IMR-90 (cell line): ENCODE measurements at regions not wholly inside any gene's neighbourhood (a gene's known extent, or its start where the extent isn't known, plus 50 kb on each side); places are given as distances from the start of the nearest gene placed in this dataset.

Experiments used
- ATAC-seq: fragments of 200-7000 bp; cut with Tn5 transposase; 2 replicates; pipeline ENCODE4 v1.9.1; 2020; ENCODE audit warnings: low read depth, mild to moderate bottlenecking, moderate library complexity
- BruUV-seq: library from RNA; stranded (reverse); fragments of 400-500 nt; replicated peaks from 2 replicates; lab custom pipeline; 2021; lab: Mats Ljungman, UMichigan
- CTCF ChIA-PET: fragments of 300-600 bp; formaldehyde crosslinking; extraction: SDS; loops from one replicate; lab custom pipeline; 2021; ENCODE audit warnings: antibody characterized with exemption; lab: Yijun Ruan, JAX
- POLR2A ChIA-PET: fragments of 300-600 bp; sonication (Branson Sonifier 250); formaldehyde crosslinking; loops from one replicate; lab custom pipeline; 2022; ENCODE audit warnings: antibody characterized with exemption; ENCODE audit not compliant: unreplicated experiment; lab: Charles Lee
- DNase-seq: peaks from one replicate; pipeline ENCODE4 v3.0.0; 2013
- H2AFZ ChIP-seq: replicated peaks from 2 replicates; pipeline ENCODE3; 2013; ENCODE audit warnings: low read length, mild to moderate bottlenecking; ENCODE audit not compliant: poor library complexity
- H2AK5ac ChIP-seq: 2 replicates; pipeline ENCODE4 v1.6.1; 2013; ENCODE audit warnings: low read depth, low read length, inconsistent platforms
- H2AK9ac ChIP-seq: replicated peaks from 2 replicates; pipeline ENCODE3; 2013; ENCODE audit warnings: mild to moderate bottlenecking, low read depth, low read length, moderate library complexity; ENCODE audit not compliant: poor library complexity
- H2BK120ac ChIP-seq: 2 replicates; pipeline ENCODE4 v1.6.1; 2013; ENCODE audit warnings: low read depth, low read length, inconsistent platforms
- H2BK15ac ChIP-seq: 3 replicates; pipeline ENCODE4 v1.6.1; 2013; ENCODE audit warnings: low read depth, low read length, inconsistent platforms
- H2BK20ac ChIP-seq: 2 replicates; pipeline ENCODE4 v1.6.1; 2013; ENCODE audit warnings: low read depth, mild to moderate bottlenecking, inconsistent platforms, low read length, moderate library complexity
- H2BK5ac ChIP-seq: 2 replicates; pipeline ENCODE4 v1.6.1; 2013; ENCODE audit warnings: mild to moderate bottlenecking, low read depth, low read length, inconsistent platforms; ENCODE audit not compliant: poor library complexity, severe bottlenecking
- H3K14ac ChIP-seq: replicated peaks from 2 replicates; pipeline ENCODE4 v1.6.1; 2013; ENCODE audit warnings: low read depth, low read length, inconsistent platforms
- H3K18ac ChIP-seq: 2 replicates; pipeline ENCODE4 v1.6.1; 2013; ENCODE audit warnings: low read depth, low read length, control low read depth
- H3K23ac ChIP-seq: 2 replicates; pipeline ENCODE4 v1.6.1; 2013; ENCODE audit warnings: low read depth, low read length, inconsistent platforms
- H3K27ac ChIP-seq: 2 replicates; pipeline ENCODE4 v1.5.1; 2013; ENCODE audit warnings: mild to moderate bottlenecking, control low read depth, low read length; ENCODE audit not compliant: insufficient read depth
- H3K27me3 ChIP-seq: 2 replicates; pipeline ENCODE4 v1.6.1; 2013; ENCODE audit warnings: low read length; ENCODE audit not compliant: control insufficient read depth, insufficient read depth
- H3K36me3 ChIP-seq: 2 replicates; pipeline ENCODE4 v1.6.1; 2013; ENCODE audit warnings: low read length, mixed read lengths; ENCODE audit not compliant: control insufficient read depth, insufficient read depth
- H3K4ac ChIP-seq: 2 replicates; pipeline ENCODE4 v1.6.1; 2013; ENCODE audit warnings: low read depth, low read length, inconsistent platforms
- H3K4me1 ChIP-seq: 2 replicates; pipeline ENCODE4 v1.6.1; 2013; ENCODE audit warnings: low read length, mixed read lengths; ENCODE audit not compliant: control insufficient read depth, insufficient read depth
- H3K4me2 ChIP-seq: 2 replicates; pipeline ENCODE4 v1.6.1; 2013; ENCODE audit warnings: low read depth, mild to moderate bottlenecking, control low read depth, low read length, moderate library complexity
- H3K4me3 ChIP-seq: 2 replicates; pipeline ENCODE4 v1.5.1; 2013; ENCODE audit warnings: low read depth, mild to moderate bottlenecking, control low read depth, low read length, moderate library complexity; ENCODE audit not compliant: insufficient read depth
- H3K56ac ChIP-seq: 2 replicates; pipeline ENCODE4 v1.6.1; 2013; ENCODE audit warnings: low read length, inconsistent platforms; ENCODE audit not compliant: insufficient read depth; ENCODE audit errors: extremely low read depth
- H3K79me1 ChIP-seq, 2 experiments: 2 replicates each; pipeline ENCODE4 v1.6.1; 2013; ENCODE audit warnings: low read length in 2 of 2, inconsistent platforms in 1 of 2, low read depth in 1 of 2
- H3K9ac ChIP-seq: 2 replicates; pipeline ENCODE4 v1.6.1; 2013; ENCODE audit warnings: low read depth, low read length, control low read depth
- H3K9me1 ChIP-seq: 2 replicates; pipeline ENCODE4 v1.6.1; 2013; ENCODE audit warnings: low read length, inconsistent platforms; ENCODE audit not compliant: insufficient read depth
- H3K9me3 ChIP-seq: 2 replicates; pipeline ENCODE4 v1.6.1; 2013; ENCODE audit warnings: low read length; ENCODE audit not compliant: control insufficient read depth, insufficient read depth
- H4K20me1 ChIP-seq: 2 replicates; pipeline ENCODE4 v1.6.1; 2013; ENCODE audit warnings: low read length, inconsistent platforms; ENCODE audit not compliant: insufficient read depth
- H4K5ac ChIP-seq: 2 replicates; pipeline ENCODE4 v1.6.1; 2013; ENCODE audit warnings: mild to moderate bottlenecking, low read depth, low read length, control low read depth
- H4K8ac ChIP-seq, 2 experiments: 2 replicates each; pipeline ENCODE4 v1.6.1; 2013; ENCODE audit warnings: low read depth in 2 of 2, low read length in 2 of 2, control low read depth in 1 of 2, inconsistent platforms in 1 of 2
- H4K91ac ChIP-seq: 2 replicates; pipeline ENCODE4 v1.6.1; 2013; ENCODE audit warnings: low read depth, low read length, inconsistent platforms; ENCODE audit not compliant: insufficient read depth
- BHLHE40 ChIP-seq: fragments of 150-350 bp; IDR thresholded peaks from 2 replicates; pipeline ENCODE4 v1.6.1; 2016; ENCODE audit warnings: mild to moderate bottlenecking, low read depth, low read length
- CEBPB ChIP-seq: IDR thresholded peaks from 2 replicates; pipeline ENCODE4 v1.6.1; 2012; ENCODE audit warnings: low read depth, low read length, improper control_type of control experiment
- CHD1 ChIP-seq: IDR thresholded peaks from 2 replicates; pipeline ENCODE4 v1.6.1; 2012; ENCODE audit warnings: low read depth, low read length, improper control_type of control experiment
- MAFK ChIP-seq: IDR thresholded peaks from 2 replicates; pipeline ENCODE4 v1.6.1; 2012; ENCODE audit warnings: low read depth, low read length, improper control_type of control experiment
- MAZ ChIP-seq: IDR thresholded peaks from 2 replicates; pipeline ENCODE4 v1.6.1; 2012; ENCODE audit warnings: low read depth, mild to moderate bottlenecking, low read length, improper control_type of control experiment, moderate library complexity, borderline replicate concordance
- MXI1 ChIP-seq: IDR thresholded peaks from 2 replicates; pipeline ENCODE4 v1.6.1; 2012; ENCODE audit warnings: low read depth, mild to moderate bottlenecking, low read length, moderate library complexity, borderline replicate concordance
- NFE2L2 ChIP-seq: fragments of 150-350 bp; IDR thresholded peaks from 2 replicates; pipeline ENCODE4 v1.6.1; 2016; ENCODE audit warnings: low read depth, mild to moderate bottlenecking, low read length
- POLR2A ChIP-seq: IDR thresholded peaks from 2 replicates; pipeline ENCODE4 v1.6.1; 2012; ENCODE audit warnings: mild to moderate bottlenecking, low read depth, low read length
- RAD21 ChIP-seq: IDR thresholded peaks from 2 replicates; pipeline ENCODE4 v1.6.1; 2012; ENCODE audit warnings: low read length, improper control_type of control experiment
- RCOR1 ChIP-seq: IDR thresholded peaks from 2 replicates; pipeline ENCODE4 v1.6.1; 2012; ENCODE audit warnings: mild to moderate bottlenecking, low read length, improper control_type of control experiment; ENCODE audit not compliant: insufficient replicate concordance
- RFX5 ChIP-seq: IDR thresholded peaks from 2 replicates; pipeline ENCODE4 v1.8.0; 2012; ENCODE audit warnings: low read depth, mild to moderate bottlenecking, low read length, moderate library complexity
- SMC3 ChIP-seq: fragments of 150-350 bp; IDR thresholded peaks from 2 replicates; pipeline ENCODE4 v1.6.1; 2016; ENCODE audit warnings: low read depth, mild to moderate bottlenecking, antibody characterized with exemption, low read length, moderate library complexity
- WGBS, 2 experiments: methylation state at CpG; one replicate each; pipeline versions ENCODE4 v1.1.5 to v1.1.7; 2013; ENCODE audit warnings: missing lambda C conversion rate in 2 of 2; ENCODE audit not compliant: insufficient read length in 1 of 2; ENCODE audit errors: extremely low coverage in 2 of 2; 5-methylcytosine and 5-hydroxymethylcytosine counted together
- dilution Hi-C: fragments of 300-500 bp; cut with HindIII; formaldehyde crosslinking; loops from one replicate; pipeline ENCODE4 v1.14.3; 2018; ENCODE audit warnings: low sequenced_read_pairs; ENCODE audit not compliant: unreplicated experiment
- in situ Hi-C: fragments of 300-500 bp; cut with MboI; formaldehyde crosslinking; loops from 3 replicates; pipeline ENCODE4 v1.14.3; 2019; ENCODE audit warnings: low sequenced_read_pairs, inconsistent platforms, mixed read lengths
- intact Hi-C: fragments of 100-400 bp; cut with micrococcal nuclease; formaldehyde crosslinking; loops from 2 replicates; pipeline ENCODE4 v1.10.0; 2022
- TF ChIP-seq, protein P1 (sequence below): fragments of 150-350 bp; IDR thresholded peaks from 2 replicates; pipeline ENCODE4 v1.6.1; 2016; ENCODE audit warnings: low read depth, mild to moderate bottlenecking, low read length, moderate library complexity, borderline replicate concordance
- TF ChIP-seq, protein P2 (sequence below): conservative IDR thresholded peaks from 2 replicates; pipeline ENCODE4 v1.5.1; 2012; ENCODE audit warnings: mild to moderate bottlenecking, low read depth, low read length, improper control_type of control experiment
- TF ChIP-seq, protein P3 (sequence below): fragments of 150-350 bp; IDR thresholded peaks from 2 replicates; pipeline ENCODE4 v1.6.1; 2017; ENCODE audit warnings: mild to moderate bottlenecking, antibody characterized with exemption, low read length, low read depth

DNA sequence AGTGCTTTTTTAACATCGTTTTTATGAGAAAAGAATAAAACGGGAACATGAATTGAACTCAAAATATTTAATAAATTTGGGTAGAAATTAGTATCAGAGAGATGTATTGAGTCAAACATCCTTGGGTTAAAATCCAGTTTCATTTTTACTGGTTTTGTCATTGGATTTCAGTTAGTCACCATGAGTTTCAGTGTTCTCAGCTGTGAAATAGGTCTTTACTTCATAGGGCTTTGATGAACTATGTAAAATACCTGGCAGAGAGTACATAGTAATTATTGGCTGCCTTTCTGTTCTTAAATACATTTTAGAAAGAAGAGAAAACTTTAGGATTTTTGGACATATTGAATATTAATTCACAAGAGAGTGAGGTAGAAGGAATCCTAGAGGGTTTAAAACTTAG, 105.8 kb downstream of the TANC2 start:
- ChIA-PET POLR2A (no interaction called here), CTCF (no interaction called here)
- WGBS, 2 experiments, result 100% methylated on average over 1 of the region's 2 CpGs; no CpG with 5 or more reads in 1 of the 2 experiments
- Histone ChIP-seq H3K56ac (no peak overlapping the region), H2AK5ac (no peak overlapping the region), H2AK9ac (no peak overlapping the region), H2BK20ac (no peak overlapping the region), H3K4me2 (no peak overlapping the region), H3K18ac (no peak overlapping the region), H4K91ac (no peak overlapping the region), H2BK15ac (no peak overlapping the region), H3K4ac (no peak overlapping the region), H2BK120ac (no peak overlapping the region), H2BK5ac (no peak overlapping the region), H4K5ac (no peak overlapping the region), H3K4me1 (peaks cover 8% of the 10 kb centered on the region), H3K14ac (no peak overlapping the region), H4K20me1 (peaks cover 18% of the 10 kb centered on the region; the same call in 1 of the 2 replicates), H3K23ac (no peak overlapping the region), H3K27me3 (no peaks in the 10 kb centered on the region), H3K9ac (no peak overlapping the region), H4K8ac (no peak overlapping the region), H3K27ac (no peak overlapping the region), H3K9me3 (no peaks in the 10 kb centered on the region), H2AFZ (no peak overlapping the region), H3K4me3 (no peak overlapping the region), H3K9me1 (no peaks in the 10 kb centered on the region; the same call in 1 of the 2 replicates), H3K79me1 (peaks cover 10 to 32% of the 10 kb centered on the region in 2 experiments), H3K36me3 (peaks cover 5% of the 10 kb centered on the region)
- TF ChIP-seq, protein P1, sequence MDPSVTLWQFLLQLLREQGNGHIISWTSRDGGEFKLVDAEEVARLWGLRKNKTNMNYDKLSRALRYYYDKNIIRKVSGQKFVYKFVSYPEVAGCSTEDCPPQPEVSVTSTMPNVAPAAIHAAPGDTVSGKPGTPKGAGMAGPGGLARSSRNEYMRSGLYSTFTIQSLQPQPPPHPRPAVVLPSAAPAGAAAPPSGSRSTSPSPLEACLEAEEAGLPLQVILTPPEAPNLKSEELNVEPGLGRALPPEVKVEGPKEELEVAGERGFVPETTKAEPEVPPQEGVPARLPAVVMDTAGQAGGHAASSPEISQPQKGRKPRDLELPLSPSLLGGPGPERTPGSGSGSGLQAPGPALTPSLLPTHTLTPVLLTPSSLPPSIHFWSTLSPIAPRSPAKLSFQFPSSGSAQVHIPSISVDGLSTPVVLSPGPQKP, result no peak
- no peak for TF ChIP-seq MAZ
- TF ChIP-seq, protein P2, sequence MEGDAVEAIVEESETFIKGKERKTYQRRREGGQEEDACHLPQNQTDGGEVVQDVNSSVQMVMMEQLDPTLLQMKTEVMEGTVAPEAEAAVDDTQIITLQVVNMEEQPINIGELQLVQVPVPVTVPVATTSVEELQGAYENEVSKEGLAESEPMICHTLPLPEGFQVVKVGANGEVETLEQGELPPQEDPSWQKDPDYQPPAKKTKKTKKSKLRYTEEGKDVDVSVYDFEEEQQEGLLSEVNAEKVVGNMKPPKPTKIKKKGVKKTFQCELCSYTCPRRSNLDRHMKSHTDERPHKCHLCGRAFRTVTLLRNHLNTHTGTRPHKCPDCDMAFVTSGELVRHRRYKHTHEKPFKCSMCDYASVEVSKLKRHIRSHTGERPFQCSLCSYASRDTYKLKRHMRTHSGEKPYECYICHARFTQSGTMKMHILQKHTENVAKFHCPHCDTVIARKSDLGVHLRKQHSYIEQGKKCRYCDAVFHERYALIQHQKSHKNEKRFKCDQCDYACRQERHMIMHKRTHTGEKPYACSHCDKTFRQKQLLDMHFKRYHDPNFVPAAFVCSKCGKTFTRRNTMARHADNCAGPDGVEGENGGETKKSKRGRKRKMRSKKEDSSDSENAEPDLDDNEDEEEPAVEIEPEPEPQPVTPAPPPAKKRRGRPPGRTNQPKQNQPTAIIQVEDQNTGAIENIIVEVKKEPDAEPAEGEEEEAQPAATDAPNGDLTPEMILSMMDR, result no peak
- no peak for TF ChIP-seq NFE2L2
- no peak for TF ChIP-seq MXI1
- no peak for TF ChIP-seq RFX5
- TF ChIP-seq RAD21, result no peak
- TF ChIP-seq POLR2A, result no peak
- TF ChIP-seq RCOR1, result no peak
- no peak for TF ChIP-seq MAFK
- no peak for TF ChIP-seq SMC3
- TF ChIP-seq CHD1, result no peak
- TF ChIP-seq BHLHE40, result no peak
- TF ChIP-seq, protein P3, sequence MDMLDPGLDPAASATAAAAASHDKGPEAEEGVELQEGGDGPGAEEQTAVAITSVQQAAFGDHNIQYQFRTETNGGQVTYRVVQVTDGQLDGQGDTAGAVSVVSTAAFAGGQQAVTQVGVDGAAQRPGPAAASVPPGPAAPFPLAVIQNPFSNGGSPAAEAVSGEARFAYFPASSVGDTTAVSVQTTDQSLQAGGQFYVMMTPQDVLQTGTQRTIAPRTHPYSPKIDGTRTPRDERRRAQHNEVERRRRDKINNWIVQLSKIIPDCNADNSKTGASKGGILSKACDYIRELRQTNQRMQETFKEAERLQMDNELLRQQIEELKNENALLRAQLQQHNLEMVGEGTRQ, result no peak
- no peak for TF ChIP-seq CEBPB
- no peak for DNase-seq
- BruUV-seq, result no TSS peak
- in situ Hi-C loops, result no loop called here
- dilution Hi-C loops, result no loop called here
- ATAC-seq, result no peak
- intact Hi-C loops, result no loop called here
